DMS153 treated with DMSO at 0.1 percent for 48 hours (cell line): ENCODE measurements at regions not wholly inside any gene's neighbourhood (a gene's known extent, or its start where the extent isn't known, plus 50 kb on each side); places are given as distances from the start of the nearest gene placed in this dataset.
"Not testable (repeated sequence)": the region's sequence is repeated elsewhere in the genome, so short reads cannot be mapped to it uniquely, and the experiment has no call there.

Experiments
- DNase-seq: peaks from one replicate; lab custom pipeline; 2025; ENCODE audit not compliant: unreplicated experiment; lab: John Stamatoyannopoulos, UW

DNA sequence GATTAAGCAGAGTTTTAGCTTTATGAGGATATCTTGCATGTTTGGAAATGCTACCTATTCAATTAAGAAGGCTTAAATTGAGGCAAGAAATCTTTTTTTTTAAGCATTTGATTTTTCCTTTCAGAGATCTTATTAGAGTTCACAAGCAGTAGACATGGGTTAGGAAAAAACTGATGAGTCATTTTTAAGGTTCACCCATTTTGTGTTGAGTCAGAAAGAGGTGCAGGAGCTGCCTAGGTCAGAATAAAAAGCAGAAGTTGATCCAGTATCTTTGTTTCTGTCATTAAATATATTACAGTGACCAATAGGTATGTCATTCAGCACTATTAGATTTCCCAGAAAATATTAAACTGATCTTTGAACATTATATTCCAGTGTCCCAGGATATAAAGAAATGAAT, 306.8 kb downstream of the LMBRD1 start:
- DNase-seq: no peak

DNA sequence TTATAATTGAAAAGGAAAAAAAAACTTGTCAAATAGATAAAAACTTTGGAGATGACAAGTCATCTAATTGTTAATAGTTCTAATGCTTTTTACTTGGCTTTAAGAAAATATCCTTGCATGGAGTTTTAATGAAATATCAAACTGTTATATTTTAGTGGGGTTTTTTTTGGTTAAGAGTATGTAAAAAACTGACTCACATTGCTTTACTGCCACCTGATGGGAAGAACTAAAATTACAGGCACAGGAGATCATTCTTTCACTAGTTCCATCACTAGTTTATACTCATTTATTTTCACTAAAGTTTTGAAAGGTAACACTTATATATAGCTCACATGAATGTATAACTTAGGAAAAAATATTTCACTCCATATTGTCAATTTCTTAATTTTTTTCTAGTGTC, 309.1 kb downstream of the LMBRD1 start:
- DNase-seq: no peak

DNA sequence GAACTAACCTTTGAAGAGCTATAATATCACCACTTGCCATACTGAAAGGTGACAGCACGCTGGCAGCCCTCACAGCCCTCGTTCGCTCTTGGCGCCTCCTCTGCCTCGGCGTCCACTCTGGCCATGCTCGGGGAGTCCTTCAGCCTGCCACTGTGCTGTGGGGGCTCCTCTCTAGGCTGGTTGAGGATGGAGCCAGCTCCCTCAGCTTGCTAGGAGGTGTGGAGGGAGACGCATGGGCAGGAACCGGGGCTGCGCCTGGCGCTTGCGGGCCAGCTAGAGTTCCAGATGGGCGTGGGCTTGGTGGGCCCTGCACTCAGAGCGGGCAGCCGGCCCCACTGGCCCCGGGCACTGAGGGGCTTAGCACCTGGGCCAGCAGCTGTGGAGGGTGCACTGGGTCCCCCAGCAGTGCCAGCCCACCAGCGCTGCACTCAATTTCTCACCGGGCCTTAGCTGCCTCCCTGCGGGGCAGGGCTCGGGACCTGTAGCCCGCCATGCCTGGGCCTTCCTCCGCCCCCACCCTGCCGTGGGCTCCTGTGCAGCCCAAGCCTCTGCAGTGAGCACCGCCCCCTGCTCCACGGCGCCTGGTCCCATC, 329.7 kb downstream of the LMBRD1 start:
- DNase-seq: no peak

DNA sequence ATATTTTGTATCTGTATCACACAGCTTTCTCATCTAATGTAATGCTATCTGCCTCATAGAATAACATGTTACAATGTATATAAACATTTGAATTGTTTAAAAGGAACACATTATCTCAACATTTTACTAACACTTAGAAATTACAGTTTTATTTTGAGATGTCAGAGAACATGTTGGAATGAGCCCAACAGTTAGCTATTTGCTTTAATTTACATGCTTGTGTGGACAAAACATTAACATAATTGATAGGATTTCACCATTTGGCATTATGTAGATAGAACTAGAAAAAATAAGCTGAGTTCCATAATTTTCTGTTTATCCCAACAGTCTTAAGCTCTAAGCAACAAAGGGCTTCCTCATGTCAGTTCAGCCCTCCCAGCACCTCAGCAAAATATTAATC, 330.9 kb downstream of the LMBRD1 start:
- no peak for DNase-seq

DNA sequence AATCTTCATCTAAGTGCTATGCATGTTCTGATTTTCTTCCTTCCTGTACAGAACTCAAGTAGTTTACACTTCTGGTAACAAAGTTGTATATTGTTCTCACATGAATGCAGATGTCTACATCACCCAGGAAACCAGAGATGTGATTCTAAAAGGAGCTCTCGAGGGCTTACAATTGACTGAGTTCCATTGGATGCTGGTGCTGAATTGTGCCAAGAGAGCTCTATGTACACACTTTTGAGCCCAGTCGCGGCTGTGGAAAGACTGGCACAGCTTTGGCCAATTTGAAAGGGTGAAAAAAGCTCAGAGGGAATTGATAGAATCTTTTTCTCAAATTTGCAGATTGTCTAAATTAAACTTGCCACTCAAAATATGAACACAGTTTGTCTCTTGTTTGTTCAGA, 340.7 kb downstream of the LMBRD1 start:
- DNase-seq: peak; percentile 40

DNA sequence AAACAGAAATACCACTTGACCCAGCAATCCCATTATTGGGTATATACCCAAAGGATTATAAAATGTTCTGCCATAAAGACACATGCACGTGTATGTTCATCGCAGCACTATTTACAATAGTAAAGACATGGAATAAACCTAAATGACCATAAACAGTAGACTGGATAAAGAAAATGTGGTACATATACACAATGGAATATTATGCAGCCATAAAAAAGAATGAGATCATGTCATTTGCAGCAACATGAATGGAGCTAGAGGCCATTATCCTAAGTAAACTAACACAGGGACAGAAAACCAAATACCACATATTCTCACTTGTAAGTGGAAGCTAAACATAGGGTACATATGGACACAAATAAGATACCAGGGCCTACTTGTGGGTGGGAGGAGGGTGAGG, 342.2 kb downstream of the LMBRD1 start:
- not testable (repeated sequence) for DNase-seq

DNA sequence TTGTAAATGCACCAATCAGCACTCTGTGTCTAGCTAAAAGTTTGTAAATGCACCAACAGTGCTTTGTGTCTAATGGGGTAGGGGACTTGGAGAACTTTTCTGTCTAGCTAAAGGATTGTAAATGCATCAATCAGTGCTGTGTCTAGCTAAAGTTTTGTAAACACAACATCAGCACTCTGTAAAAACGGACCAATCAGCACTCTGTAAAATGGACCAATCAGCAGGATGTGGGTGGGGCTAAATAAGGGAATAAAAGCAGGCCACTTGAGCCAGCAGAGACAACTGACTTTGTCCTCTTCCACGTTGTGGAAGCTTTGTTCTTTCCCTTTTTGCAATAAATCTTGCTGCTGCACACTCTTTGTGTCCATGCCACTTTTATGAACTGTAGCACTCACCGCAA, 346.3 kb downstream of the LMBRD1 start:
- not testable (repeated sequence) for DNase-seq

DNA sequence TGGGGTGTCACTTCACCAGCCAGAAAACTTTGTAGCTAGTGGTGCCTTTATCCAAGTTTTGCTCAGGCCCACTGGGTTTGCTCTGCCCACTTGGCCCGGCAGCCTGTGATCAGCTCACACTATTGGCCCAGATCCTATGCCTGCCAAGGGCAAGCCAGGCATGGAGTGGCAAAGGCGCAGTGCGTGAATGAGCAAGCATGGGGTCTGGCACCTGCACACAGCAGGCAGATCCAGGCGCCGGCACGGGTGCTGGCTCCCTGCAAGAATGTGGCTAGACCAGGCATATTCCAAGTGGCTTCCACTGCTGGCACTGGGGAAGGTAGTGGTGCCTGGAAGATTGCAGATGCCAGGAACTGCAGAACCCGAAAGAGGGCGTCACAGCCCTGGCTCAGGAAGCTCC, 346.9 kb downstream of the LMBRD1 start:
- DNase-seq: no peak
